ENCODE measurements at regions not wholly inside any gene's neighbourhood (a gene's known extent, or its start where the extent isn't known, plus 50 kb on each side); places are given as distances from the start of the nearest gene placed in this dataset.

- TF ChIP-seq POLR2AphosphoS5 (IDR thresholded peaks at IDR 0.05) = no peak
- TF ChIP-seq, protein P1, sequence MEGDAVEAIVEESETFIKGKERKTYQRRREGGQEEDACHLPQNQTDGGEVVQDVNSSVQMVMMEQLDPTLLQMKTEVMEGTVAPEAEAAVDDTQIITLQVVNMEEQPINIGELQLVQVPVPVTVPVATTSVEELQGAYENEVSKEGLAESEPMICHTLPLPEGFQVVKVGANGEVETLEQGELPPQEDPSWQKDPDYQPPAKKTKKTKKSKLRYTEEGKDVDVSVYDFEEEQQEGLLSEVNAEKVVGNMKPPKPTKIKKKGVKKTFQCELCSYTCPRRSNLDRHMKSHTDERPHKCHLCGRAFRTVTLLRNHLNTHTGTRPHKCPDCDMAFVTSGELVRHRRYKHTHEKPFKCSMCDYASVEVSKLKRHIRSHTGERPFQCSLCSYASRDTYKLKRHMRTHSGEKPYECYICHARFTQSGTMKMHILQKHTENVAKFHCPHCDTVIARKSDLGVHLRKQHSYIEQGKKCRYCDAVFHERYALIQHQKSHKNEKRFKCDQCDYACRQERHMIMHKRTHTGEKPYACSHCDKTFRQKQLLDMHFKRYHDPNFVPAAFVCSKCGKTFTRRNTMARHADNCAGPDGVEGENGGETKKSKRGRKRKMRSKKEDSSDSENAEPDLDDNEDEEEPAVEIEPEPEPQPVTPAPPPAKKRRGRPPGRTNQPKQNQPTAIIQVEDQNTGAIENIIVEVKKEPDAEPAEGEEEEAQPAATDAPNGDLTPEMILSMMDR (IDR thresholded peaks at IDR 0.05) = no peak
- no peak for TF ChIP-seq EP300 (IDR thresholded peaks at IDR 0.05)
- no peak for TF ChIP-seq POLR2A (IDR thresholded peaks at IDR 0.05)
Measured at GRCh38 chr12:73665193-73665592, 872.4 kb upstream of the ATXN7L3B start.
